ENCODE measurements at regions not wholly inside any gene's neighbourhood (a gene's known extent, or its start where the extent isn't known, plus 50 kb on each side); places are given as distances from the start of the nearest gene placed in this dataset.

GRCh38 chr6:15061908-15062515, 183.9 kb upstream of the JARID2 start:
- Histone ChIP-seq H4K20me1 (replicated peaks; ENCODE audit: insufficient read depth) (no peaks in the 10 kb centered on the region), H3K27me3 (ENCODE audit: insufficient read depth) (no peaks in the 10 kb centered on the region), H3K4me3 (no peak overlapping the region), H3K4me1 (ENCODE audit: insufficient read depth) (0 out of 2 replicates have a peak, but pooled peaks cover 8% of the 10 kb centered on the region), H2AFZ (no peak overlapping the region), H3K4me2 (no peak overlapping the region), H3F3A (replicated peaks; ENCODE audit: low read depth) (no peaks in the 10 kb centered on the region), H3K79me2 (replicated peaks; ENCODE audit: insufficient read depth) (no peaks in the 10 kb centered on the region), H3K36me3 (ENCODE audit: insufficient read depth) (no peaks in the 10 kb centered on the region), H3K9me2 (ENCODE audit: insufficient read depth) (no peaks in the 10 kb centered on the region; the same call in 1 of the 2 replicates), H3K27ac (ENCODE audit: low read depth) (no peak overlapping the region)
- Mint-ChIP-seq H3K4me3 (no peak overlapping the region), H3K27ac (no peak overlapping the region), H3K4me1 (peaks cover 13% of the 10 kb centered on the region), H3K9me3 (peaks cover 6% of the 10 kb centered on the region; the same call in 1 of the 3 replicates), H3K27me3 (ENCODE audit: insufficient read depth, low read depth, poor library complexity) (no peaks in the 10 kb centered on the region), H3K36me3 (ENCODE audit: low read depth) (peaks cover 4% of the 10 kb centered on the region; the same call in 2 of the 3 replicates)
- TF ChIP-seq ZNF114 (CRISPR knock-in tag; IDR thresholded peaks at IDR 0.05) = no peak
- no peak for TF ChIP-seq CREB1 (CRISPR knock-in tag; IDR thresholded peaks at IDR 0.05; ENCODE audit: low read depth)
- TF ChIP-seq POLR2AphosphoS5 (IDR thresholded peaks at IDR 0.05; ENCODE audit: low read depth) = no peak
- DNase-seq (ENCODE audit: low spot score) = no peak
- no peak for ATAC-seq

DNA sequence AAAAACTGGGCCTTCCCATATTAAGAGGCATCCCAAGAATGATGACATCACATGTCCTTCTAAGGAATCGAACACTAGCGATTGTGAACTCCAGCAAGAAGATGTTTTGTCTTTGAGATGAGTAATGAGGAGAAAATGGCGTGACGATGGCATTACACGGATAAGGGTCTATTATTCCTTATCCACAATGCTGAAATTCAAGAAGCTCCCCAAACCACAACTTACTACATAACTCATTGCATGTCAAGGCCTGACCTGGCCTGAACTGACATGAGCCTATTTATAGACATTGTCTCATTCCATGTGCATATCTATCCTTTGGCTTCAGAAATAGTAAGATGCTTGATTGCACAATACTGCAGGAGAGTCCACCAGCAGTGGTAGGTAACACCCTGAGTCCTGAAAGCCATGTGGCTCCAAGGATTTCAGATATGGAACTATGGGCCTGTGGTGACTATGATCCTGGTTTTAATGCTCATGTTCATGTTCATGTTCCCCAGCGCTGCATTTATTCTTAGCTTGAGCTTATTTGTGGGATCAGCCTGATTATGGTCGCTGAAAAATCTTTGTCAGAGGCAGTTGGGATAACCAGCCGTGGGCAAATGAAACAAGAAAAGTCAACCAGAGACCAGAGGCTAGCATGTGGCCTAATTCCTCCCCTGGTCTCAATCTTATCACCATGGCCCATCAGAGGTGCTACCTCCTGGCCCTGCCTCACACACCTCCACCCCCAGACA, 183.2 kb upstream of the JARID2 start:
- H3K4me1 Mint-ChIP-seq = peaks cover 13% of the 10 kb centered on the region
- H3K27me3 ChIP-seq (ENCODE audit: insufficient read depth) = no peaks in the 10 kb centered on the region
- peaks cover 4% of the 10 kb centered on the region; the same call in 2 of the 3 replicates for H3K36me3 Mint-ChIP-seq (ENCODE audit: low read depth)
- H2AFZ ChIP-seq = no peak overlapping the region
- no peak for DNase-seq (ENCODE audit: low spot score)
- peaks cover 6% of the 10 kb centered on the region; the same call in 1 of the 3 replicates for H3K9me3 Mint-ChIP-seq
- H3K9me2 ChIP-seq (ENCODE audit: insufficient read depth) = no peaks in the 10 kb centered on the region; the same call in 1 of the 2 replicates
- H3K79me2 ChIP-seq (replicated peaks; ENCODE audit: insufficient read depth) = no peaks in the 10 kb centered on the region
- no peak overlapping the region for H3K4me3 ChIP-seq
- no peaks in the 10 kb centered on the region for H3F3A ChIP-seq (replicated peaks; ENCODE audit: low read depth)
- no peaks in the 10 kb centered on the region for H3K27me3 Mint-ChIP-seq (ENCODE audit: insufficient read depth, low read depth, poor library complexity)
- H3K36me3 ChIP-seq (ENCODE audit: insufficient read depth) = no peaks in the 10 kb centered on the region
- H3K27ac ChIP-seq (ENCODE audit: low read depth) = no peak overlapping the region
- H4K20me1 ChIP-seq (replicated peaks; ENCODE audit: insufficient read depth) = no peaks in the 10 kb centered on the region
- no peak overlapping the region for H3K27ac Mint-ChIP-seq
- no peak for ATAC-seq
- no peak overlapping the region for H3K4me3 Mint-ChIP-seq
- H3K4me1 ChIP-seq (ENCODE audit: insufficient read depth) = 0 out of 2 replicates have a peak, but pooled peaks cover 8% of the 10 kb centered on the region
- H3K4me2 ChIP-seq = no peak overlapping the region
- TF ChIP-seq ZNF331 (CRISPR knock-in tag; IDR thresholded peaks at IDR 0.05; ENCODE audit: low read depth) = no peak
- no peak for TF ChIP-seq ZNF114 (CRISPR knock-in tag; IDR thresholded peaks at IDR 0.05)
- TF ChIP-seq EZH2phosphoT487 (IDR thresholded peaks at IDR 0.05; ENCODE audit: unreplicated experiment) = no peak
- TF ChIP-seq, protein P1, sequence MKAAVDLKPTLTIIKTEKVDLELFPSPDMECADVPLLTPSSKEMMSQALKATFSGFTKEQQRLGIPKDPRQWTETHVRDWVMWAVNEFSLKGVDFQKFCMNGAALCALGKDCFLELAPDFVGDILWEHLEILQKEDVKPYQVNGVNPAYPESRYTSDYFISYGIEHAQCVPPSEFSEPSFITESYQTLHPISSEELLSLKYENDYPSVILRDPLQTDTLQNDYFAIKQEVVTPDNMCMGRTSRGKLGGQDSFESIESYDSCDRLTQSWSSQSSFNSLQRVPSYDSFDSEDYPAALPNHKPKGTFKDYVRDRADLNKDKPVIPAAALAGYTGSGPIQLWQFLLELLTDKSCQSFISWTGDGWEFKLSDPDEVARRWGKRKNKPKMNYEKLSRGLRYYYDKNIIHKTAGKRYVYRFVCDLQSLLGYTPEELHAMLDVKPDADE (IDR thresholded peaks at IDR 0.05) = no peak
- TF ChIP-seq, protein P2, sequence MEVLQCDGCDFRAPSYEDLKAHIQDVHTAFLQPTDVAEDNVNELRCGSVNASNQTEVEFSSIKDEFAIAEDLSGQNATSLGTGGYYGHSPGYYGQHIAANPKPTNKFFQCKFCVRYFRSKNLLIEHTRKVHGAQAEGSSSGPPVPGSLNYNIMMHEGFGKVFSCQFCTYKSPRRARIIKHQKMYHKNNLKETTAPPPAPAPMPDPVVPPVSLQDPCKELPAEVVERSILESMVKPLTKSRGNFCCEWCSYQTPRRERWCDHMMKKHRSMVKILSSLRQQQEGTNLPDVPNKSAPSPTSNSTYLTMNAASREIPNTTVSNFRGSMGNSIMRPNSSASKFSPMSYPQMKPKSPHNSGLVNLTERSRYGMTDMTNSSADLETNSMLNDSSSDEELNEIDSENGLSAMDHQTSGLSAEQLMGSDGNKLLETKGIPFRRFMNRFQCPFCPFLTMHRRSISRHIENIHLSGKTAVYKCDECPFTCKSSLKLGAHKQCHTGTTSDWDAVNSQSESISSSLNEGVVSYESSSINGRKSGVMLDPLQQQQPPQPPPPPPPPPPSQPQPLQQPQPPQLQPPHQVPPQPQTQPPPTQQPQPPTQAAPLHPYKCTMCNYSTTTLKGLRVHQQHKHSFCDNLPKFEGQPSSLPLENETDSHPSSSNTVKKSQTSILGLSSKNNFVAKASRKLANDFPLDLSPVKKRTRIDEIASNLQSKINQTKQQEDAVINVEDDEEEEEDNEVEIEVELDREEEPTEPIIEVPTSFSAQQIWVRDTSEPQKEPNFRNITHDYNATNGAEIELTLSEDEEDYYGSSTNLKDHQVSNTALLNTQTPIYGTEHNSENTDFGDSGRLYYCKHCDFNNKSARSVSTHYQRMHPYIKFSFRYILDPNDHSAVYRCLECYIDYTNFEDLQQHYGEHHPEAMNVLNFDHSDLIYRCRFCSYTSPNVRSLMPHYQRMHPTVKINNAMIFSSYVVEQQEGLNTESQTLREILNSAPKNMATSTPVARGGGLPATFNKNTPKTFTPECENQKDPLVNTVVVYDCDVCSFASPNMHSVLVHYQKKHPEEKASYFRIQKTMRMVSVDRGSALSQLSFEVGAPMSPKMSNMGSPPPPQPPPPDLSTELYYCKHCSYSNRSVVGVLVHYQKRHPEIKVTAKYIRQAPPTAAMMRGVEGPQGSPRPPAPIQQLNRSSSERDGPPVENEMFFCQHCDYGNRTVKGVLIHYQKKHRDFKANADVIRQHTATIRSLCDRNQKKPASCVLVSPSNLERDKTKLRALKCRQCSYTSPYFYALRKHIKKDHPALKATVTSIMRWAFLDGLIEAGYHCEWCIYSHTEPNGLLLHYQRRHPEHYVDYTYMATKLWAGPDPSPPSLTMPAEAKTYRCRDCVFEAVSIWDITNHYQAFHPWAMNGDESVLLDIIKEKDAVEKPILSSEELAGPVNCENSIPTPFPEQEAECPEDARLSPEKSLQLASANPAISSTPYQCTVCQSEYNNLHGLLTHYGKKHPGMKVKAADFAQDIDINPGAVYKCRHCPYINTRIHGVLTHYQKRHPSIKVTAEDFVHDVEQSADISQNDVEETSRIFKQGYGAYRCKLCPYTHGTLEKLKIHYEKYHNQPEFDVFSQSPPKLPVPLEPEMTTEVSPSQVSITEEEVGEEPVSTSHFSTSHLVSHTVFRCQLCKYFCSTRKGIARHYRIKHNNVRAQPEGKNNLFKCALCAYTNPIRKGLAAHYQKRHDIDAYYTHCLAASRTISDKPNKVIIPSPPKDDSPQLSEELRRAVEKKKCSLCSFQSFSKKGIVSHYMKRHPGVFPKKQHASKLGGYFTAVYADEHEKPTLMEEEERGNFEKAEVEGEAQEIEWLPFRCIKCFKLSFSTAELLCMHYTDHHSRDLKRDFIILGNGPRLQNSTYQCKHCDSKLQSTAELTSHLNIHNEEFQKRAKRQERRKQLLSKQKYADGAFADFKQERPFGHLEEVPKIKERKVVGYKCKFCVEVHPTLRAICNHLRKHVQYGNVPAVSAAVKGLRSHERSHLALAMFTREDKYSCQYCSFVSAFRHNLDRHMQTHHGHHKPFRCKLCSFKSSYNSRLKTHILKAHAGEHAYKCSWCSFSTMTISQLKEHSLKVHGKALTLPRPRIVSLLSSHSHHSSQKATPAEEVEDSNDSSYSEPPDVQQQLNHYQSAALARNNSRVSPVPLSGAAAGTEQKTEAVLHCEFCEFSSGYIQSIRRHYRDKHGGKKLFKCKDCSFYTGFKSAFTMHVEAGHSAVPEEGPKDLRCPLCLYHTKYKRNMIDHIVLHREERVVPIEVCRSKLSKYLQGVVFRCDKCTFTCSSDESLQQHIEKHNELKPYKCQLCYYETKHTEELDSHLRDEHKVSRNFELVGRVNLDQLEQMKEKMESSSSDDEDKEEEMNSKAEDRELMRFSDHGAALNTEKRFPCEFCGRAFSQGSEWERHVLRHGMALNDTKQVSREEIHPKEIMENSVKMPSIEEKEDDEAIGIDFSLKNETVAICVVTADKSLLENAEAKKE (CRISPR knock-in tag; IDR thresholded peaks at IDR 0.05) = no peak
- TF ChIP-seq POLR2AphosphoS5 (IDR thresholded peaks at IDR 0.05; ENCODE audit: low read depth) = no peak
- no peak for TF ChIP-seq NANOG (IDR thresholded peaks at IDR 0.05; ENCODE audit: borderline replicate concordance)
- TF ChIP-seq CREB1 (CRISPR knock-in tag; IDR thresholded peaks at IDR 0.05; ENCODE audit: low read depth) = no peak
- TF ChIP-seq STAT1 (IDR thresholded peaks at IDR 0.05; ENCODE audit: unreplicated experiment) = no peak
- TF ChIP-seq EZH2 (IDR thresholded peaks at IDR 0.05; ENCODE audit: low read depth, unreplicated experiment) = no peak
